Astrocyte (in vitro differentiated cells and primary cell): ENCODE measurements at regions not wholly inside any gene's neighbourhood (a gene's known extent, or its start where the extent isn't known, plus 50 kb on each side); places are given as distances from the start of the nearest gene placed in this dataset.

Experiments
- DNase-seq: peaks from one replicate; pipeline ENCODE4 v3.0.0-alpha.2; 2010; ENCODE audit warnings: low read depth
- FAIRE-seq: peaks from 2 replicates; lab custom pipeline; 2011; peaks lifted over from hg19 to GRCh38; lab: Jason Lieb, UNC
- H2AFZ ChIP-seq: 2 replicates; pipeline ENCODE4 v1.6.0; 2012; ENCODE audit warnings: low read depth, low read length, inconsistent platforms
- H3K27ac ChIP-seq: 2 replicates; pipeline ENCODE4 v1.5.1; 2011; ENCODE audit warnings: low read depth, low read length, inconsistent platforms
- H3K27me3 ChIP-seq: 2 replicates; pipeline ENCODE4 v1.6.0; 2011; ENCODE audit warnings: low read length, inconsistent platforms; ENCODE audit not compliant: insufficient read depth
- H3K36me3 ChIP-seq: 2 replicates; pipeline ENCODE4 v1.5.1; 2011; ENCODE audit warnings: low read length, inconsistent platforms; ENCODE audit not compliant: insufficient read depth
- H3K4me1 ChIP-seq: 2 replicates; pipeline ENCODE4 v1.5.1; 2011; ENCODE audit warnings: low read length, inconsistent platforms; ENCODE audit not compliant: insufficient read depth
- H3K4me2 ChIP-seq: 2 replicates; pipeline ENCODE4 v1.6.0; 2012; ENCODE audit warnings: low read length, inconsistent platforms
- H3K4me3 ChIP-seq: 2 replicates; pipeline ENCODE4 v1.5.1; 2011; ENCODE audit warnings: low read depth, mild to moderate bottlenecking, low read length, inconsistent platforms; ENCODE audit not compliant: insufficient read depth
- H3K79me2 ChIP-seq: 2 replicates; pipeline ENCODE4 v1.6.0; 2012; ENCODE audit warnings: mild to moderate bottlenecking, low read length, inconsistent platforms; ENCODE audit not compliant: insufficient read depth
- H3K9ac ChIP-seq: 2 replicates; pipeline ENCODE4 v1.6.0; 2012; ENCODE audit warnings: mild to moderate bottlenecking, low read length, inconsistent platforms
- H3K9me3 ChIP-seq: 2 replicates; pipeline ENCODE4 v1.5.1; 2012; ENCODE audit warnings: low read depth, mild to moderate bottlenecking, low read length, inconsistent platforms; ENCODE audit not compliant: insufficient read depth
- H4K20me1 ChIP-seq: 2 replicates; pipeline ENCODE4 v1.6.0; 2012; ENCODE audit warnings: low read length, inconsistent platforms; ENCODE audit not compliant: insufficient read depth
- H3K27ac Mint-ChIP-seq: one replicate; pipeline ENCODE4 v1.8.0; 2021; ENCODE audit warnings: mild to moderate bottlenecking, mixed read lengths; ENCODE audit not compliant: unreplicated experiment
- H3K27me3 Mint-ChIP-seq: one replicate; pipeline ENCODE4 v1.8.0; 2021; ENCODE audit warnings: low read depth, mixed read lengths; ENCODE audit not compliant: unreplicated experiment
- H3K36me3 Mint-ChIP-seq: one replicate; pipeline ENCODE4 v1.8.0; 2021; ENCODE audit warnings: low read depth, mixed read lengths; ENCODE audit not compliant: unreplicated experiment
- H3K4me1 Mint-ChIP-seq: one replicate; pipeline ENCODE4 v1.8.0; 2021; ENCODE audit warnings: low read depth, mixed read lengths; ENCODE audit not compliant: unreplicated experiment
- H3K4me3 Mint-ChIP-seq: one replicate; pipeline ENCODE4 v1.8.0; 2021; ENCODE audit warnings: mild to moderate bottlenecking, moderate library complexity, mixed read lengths; ENCODE audit not compliant: unreplicated experiment
- H3K9me3 Mint-ChIP-seq: one replicate; pipeline ENCODE4 v1.8.0; 2021; ENCODE audit warnings: mild to moderate bottlenecking, mixed read lengths; ENCODE audit not compliant: unreplicated experiment
- CTCF ChIP-seq: IDR thresholded peaks from 2 replicates; pipeline ENCODE4 v1.5.1; 2011; ENCODE audit warnings: low read depth, mild to moderate bottlenecking, inconsistent platforms, low read length, moderate library complexity; ENCODE audit not compliant: insufficient read depth
- EZH2 ChIP-seq: IDR thresholded peaks from 2 replicates; pipeline ENCODE4 v1.6.1; 2012; ENCODE audit warnings: mild to moderate bottlenecking, low read length, inconsistent platforms; ENCODE audit not compliant: insufficient read depth

- Histone ChIP-seq H3K9me3 (peaks cover 5% of the 10 kb centered on the region), H3K79me2 (no peaks in the 10 kb centered on the region), H3K27me3 (no peaks in the 10 kb centered on the region), H3K4me1 (no peaks in the 10 kb centered on the region), H3K36me3 (no peaks in the 10 kb centered on the region), H3K27ac (no peak overlapping the region), H4K20me1 (no peaks in the 10 kb centered on the region), H3K9ac (no peak overlapping the region), H3K4me2 (no peak overlapping the region), H2AFZ (no peak overlapping the region), H3K4me3 (no peak overlapping the region)
- peaks cover 14% of the 10 kb centered on the region for H3K9me3 Mint-ChIP-seq
- FAIRE-seq = no peak
- no peak for TF ChIP-seq CTCF
- TF ChIP-seq EZH2 = no peak
- H3K27me3 Mint-ChIP-seq = no peaks in the 10 kb centered on the region
- no peak overlapping the region for H3K4me3 Mint-ChIP-seq
- H3K4me1 Mint-ChIP-seq = no peaks in the 10 kb centered on the region
- H3K36me3 Mint-ChIP-seq = no peaks in the 10 kb centered on the region
- no peak for DNase-seq
- H3K27ac Mint-ChIP-seq = no peak overlapping the region
Measured at GRCh38 chr4:38255572-38255971, 295.4 kb downstream of the PTTG2 start.

DNA sequence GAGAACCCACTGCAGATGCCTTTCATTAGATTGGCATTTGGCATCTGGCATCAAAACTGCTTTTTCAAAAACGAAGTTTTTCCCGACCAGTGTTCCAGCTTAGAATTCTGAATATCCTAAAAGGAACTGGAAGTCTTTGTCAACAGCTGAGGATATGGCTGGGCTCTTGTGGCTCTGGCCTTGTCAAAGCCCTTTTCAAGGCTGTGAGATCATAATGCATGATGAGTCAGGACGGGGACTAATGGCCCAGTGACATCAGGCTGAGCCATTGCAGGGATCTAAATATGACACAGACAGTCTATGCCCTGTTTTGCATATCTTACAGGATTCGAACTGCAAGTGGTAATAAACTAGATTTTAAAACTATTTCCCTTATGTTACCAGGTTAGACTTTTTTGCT lies 306.4 kb downstream of the PTTG2 start:
- Mint-ChIP-seq H3K27ac (no peak overlapping the region), H3K9me3 (no peaks in the 10 kb centered on the region), H3K4me3 (no peak overlapping the region), H3K4me1 (no peaks in the 10 kb centered on the region), H3K36me3 (no peaks in the 10 kb centered on the region), H3K27me3 (peaks cover 7% of the 10 kb centered on the region)
- Histone ChIP-seq H4K20me1 (no peaks in the 10 kb centered on the region), H2AFZ (no peak overlapping the region), H3K4me2 (no peak overlapping the region), H3K4me3 (no peak overlapping the region), H3K27me3 (no peaks in the 10 kb centered on the region), H3K79me2 (no peaks in the 10 kb centered on the region), H3K9me3 (no peaks in the 10 kb centered on the region), H3K27ac (no peak overlapping the region), H3K9ac (no peak overlapping the region), H3K4me1 (no peaks in the 10 kb centered on the region), H3K36me3 (no peaks in the 10 kb centered on the region)
- FAIRE-seq = no peak
- TF ChIP-seq CTCF = no peak
- TF ChIP-seq EZH2 = no peak
- DNase-seq = peak; percentile 45

DNA sequence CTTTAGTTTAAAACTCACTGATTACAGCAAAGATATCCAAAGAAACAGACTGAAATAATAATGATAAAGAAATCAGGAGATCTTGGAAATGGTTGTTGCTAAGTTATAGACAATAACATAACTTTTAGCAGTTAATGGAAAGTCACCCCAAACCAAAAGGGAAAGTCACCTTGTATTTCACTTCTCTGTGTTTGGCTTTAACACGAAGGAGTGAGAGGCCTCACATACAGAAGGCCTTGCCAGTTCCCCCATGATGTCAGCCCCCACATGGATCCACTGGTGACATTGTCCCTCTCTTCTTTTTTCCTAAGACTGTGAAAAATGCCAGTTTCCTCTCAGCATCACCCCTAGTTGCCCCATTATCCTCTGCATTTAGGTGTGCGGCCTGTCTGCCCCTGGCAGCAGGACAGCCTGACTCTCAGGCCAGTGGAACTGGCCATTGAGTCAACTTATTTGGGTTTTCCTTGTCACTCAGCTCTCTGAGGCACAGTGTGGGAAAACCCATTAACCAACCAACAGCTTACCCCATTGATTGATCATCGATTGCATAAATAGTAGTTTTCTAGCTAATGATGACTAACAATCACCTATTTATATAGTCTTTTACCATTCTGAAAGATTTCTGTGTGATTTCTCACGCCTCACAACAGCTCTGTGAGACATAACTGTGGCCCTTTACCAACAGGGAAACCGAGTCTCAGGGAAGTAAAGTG lies 308.1 kb downstream of the PTTG2 start:
- H3K27ac ChIP-seq = no peak overlapping the region
- peaks cover 7% of the 10 kb centered on the region for H3K27me3 Mint-ChIP-seq
- no peaks in the 10 kb centered on the region for H3K36me3 ChIP-seq
- no peak for DNase-seq
- no peaks in the 10 kb centered on the region for H3K4me1 Mint-ChIP-seq
- no peaks in the 10 kb centered on the region for H3K27me3 ChIP-seq
- TF ChIP-seq EZH2 (no peak), CTCF (no peak)
- no peaks in the 10 kb centered on the region for H3K9me3 ChIP-seq
- no peaks in the 10 kb centered on the region for H4K20me1 ChIP-seq
- no peak overlapping the region for H2AFZ ChIP-seq
- H3K79me2 ChIP-seq = no peaks in the 10 kb centered on the region
- no peaks in the 10 kb centered on the region for H3K4me1 ChIP-seq
- H3K4me3 Mint-ChIP-seq = no peak overlapping the region
- no peak overlapping the region for H3K4me3 ChIP-seq
- no peak overlapping the region for H3K27ac Mint-ChIP-seq
- H3K9me3 Mint-ChIP-seq = no peaks in the 10 kb centered on the region
- H3K36me3 Mint-ChIP-seq = no peaks in the 10 kb centered on the region
- no peak for FAIRE-seq
- no peak overlapping the region for H3K4me2 ChIP-seq
- no peak overlapping the region for H3K9ac ChIP-seq
